A673 (cell line): ENCODE measurements at regions not wholly inside any gene's neighbourhood (a gene's known extent, or its start where the extent isn't known, plus 50 kb on each side); places are given as distances from the start of the nearest gene placed in this dataset.

Experiments used
- BruUV-seq: library from RNA; stranded (reverse); fragments of 400-500 nt; replicated peaks from 2 replicates; lab custom pipeline; 2021; lab: Mats Ljungman, UMichigan
- CTCF ChIA-PET: fragments of 300-600 bp; sonication (Branson Sonifier 250); formaldehyde crosslinking; loops from one replicate; lab custom pipeline; 2022; ENCODE audit warnings: antibody characterized with exemption; lab: Charles Lee
- POLR2A ChIA-PET: fragments of 300-600 bp; sonication (Branson Sonifier 250); formaldehyde crosslinking; loops from one replicate; lab custom pipeline; 2022; ENCODE audit warnings: antibody characterized with exemption; ENCODE audit not compliant: low non-redundant PET; lab: Charles Lee
- DNase-seq: peaks from one replicate; pipeline ENCODE4 v3.0.0-alpha.2; 2015; ENCODE audit warnings: low spot score
- H3K27ac ChIP-seq: fragments of 200-600 bp; sonication (generic); 2 replicates; pipeline ENCODE4 v1.5.1; 2016; ENCODE audit warnings: mixed run types, low read depth, mild to moderate bottlenecking, mixed read lengths, antibody characterized with exemption, low read length; ENCODE audit not compliant: poor library complexity, severe bottlenecking
- H3K27me3 ChIP-seq: fragments of 200-600 bp; sonication (generic); replicated peaks from 2 replicates; pipeline ENCODE4 v1.6.1; 2017; ENCODE audit warnings: mixed run types, low read depth, mild to moderate bottlenecking, mixed read lengths, antibody characterized with exemption, low read length; ENCODE audit not compliant: insufficient read depth, poor library complexity
- H3K36me3 ChIP-seq: fragments of 200-600 bp; sonication (generic); 2 replicates; pipeline ENCODE4 v1.6.1; 2016; ENCODE audit warnings: mixed run types, mild to moderate bottlenecking, mixed read lengths, antibody characterized with exemption, low read length; ENCODE audit not compliant: insufficient read depth, poor library complexity, severe bottlenecking
- H3K4me1 ChIP-seq: fragments of 200-600 bp; sonication (generic); 2 replicates; pipeline ENCODE4 v1.6.1; 2017; ENCODE audit warnings: mixed run types, mild to moderate bottlenecking, mixed read lengths, antibody characterized with exemption, low read length; ENCODE audit not compliant: insufficient read depth, poor library complexity, severe bottlenecking
- H3K4me3 ChIP-seq: fragments of 200-600 bp; sonication (generic); 2 replicates; pipeline ENCODE4 v1.5.1; 2016; ENCODE audit warnings: low read depth, mixed run types, mild to moderate bottlenecking, mixed read lengths, low read length; ENCODE audit not compliant: poor library complexity, severe bottlenecking
- H3K9me3 ChIP-seq: fragments of 200-600 bp; sonication (generic); 2 replicates; pipeline ENCODE4 v1.6.1; 2016; ENCODE audit warnings: mixed run types, low read depth, mild to moderate bottlenecking, mixed read lengths, antibody characterized with exemption, low read length; ENCODE audit not compliant: poor library complexity, severe bottlenecking
- EZH2 ChIP-seq: fragments of 200-600 bp; sonication (generic); IDR thresholded peaks from 2 replicates; pipeline ENCODE4 v1.6.1; 2017; ENCODE audit warnings: borderline replicate concordance, low read depth, mild to moderate bottlenecking, mixed read lengths, antibody characterized with exemption, low read length; ENCODE audit not compliant: poor library complexity, severe bottlenecking
- intact Hi-C: fragments of 100-400 bp; cut with micrococcal nuclease; formaldehyde crosslinking; loops from one replicate; pipeline ENCODE4 v1.10.0; 2022; ENCODE audit not compliant: unreplicated experiment
- TF ChIP-seq, protein P1 (sequence below): fragments of 300-800, 200-600 bp; sonication (generic); conservative IDR thresholded peaks from 2 replicates; pipeline ENCODE4 v1.5.1; 2017; ENCODE audit warnings: low read depth, mild to moderate bottlenecking, antibody characterized with exemption, low read length, moderate library complexity, mixed read lengths

DNA sequence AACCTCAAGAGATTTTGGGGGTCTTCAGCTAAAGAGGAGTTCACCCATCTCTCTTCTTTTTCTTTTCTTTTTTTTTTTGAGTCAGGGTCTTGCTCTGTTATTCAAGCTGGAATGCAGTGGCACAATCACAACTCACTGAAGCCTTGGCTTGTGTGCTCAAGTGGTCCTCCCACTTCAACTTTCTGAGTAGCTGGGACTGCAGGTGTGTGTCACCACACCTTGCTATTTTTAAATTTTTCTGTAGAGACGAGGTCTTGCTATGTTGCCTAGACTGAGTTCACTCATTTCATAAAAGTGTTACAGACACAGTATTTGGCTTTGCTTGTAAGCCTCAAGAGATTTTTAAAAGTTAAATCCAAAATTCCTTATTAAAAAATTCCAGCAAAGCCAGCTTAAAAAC, 71.7 kb downstream of the OXSM start:
- no peak overlapping the region for H3K4me3 ChIP-seq
- CTCF ChIA-PET, result no interaction called here
- intact Hi-C loops, result no loop called here
- no peaks in the 10 kb centered on the region for H3K4me1 ChIP-seq
- DNase-seq, result no peak
- no TSS peak for BruUV-seq
- TF ChIP-seq, protein P1, sequence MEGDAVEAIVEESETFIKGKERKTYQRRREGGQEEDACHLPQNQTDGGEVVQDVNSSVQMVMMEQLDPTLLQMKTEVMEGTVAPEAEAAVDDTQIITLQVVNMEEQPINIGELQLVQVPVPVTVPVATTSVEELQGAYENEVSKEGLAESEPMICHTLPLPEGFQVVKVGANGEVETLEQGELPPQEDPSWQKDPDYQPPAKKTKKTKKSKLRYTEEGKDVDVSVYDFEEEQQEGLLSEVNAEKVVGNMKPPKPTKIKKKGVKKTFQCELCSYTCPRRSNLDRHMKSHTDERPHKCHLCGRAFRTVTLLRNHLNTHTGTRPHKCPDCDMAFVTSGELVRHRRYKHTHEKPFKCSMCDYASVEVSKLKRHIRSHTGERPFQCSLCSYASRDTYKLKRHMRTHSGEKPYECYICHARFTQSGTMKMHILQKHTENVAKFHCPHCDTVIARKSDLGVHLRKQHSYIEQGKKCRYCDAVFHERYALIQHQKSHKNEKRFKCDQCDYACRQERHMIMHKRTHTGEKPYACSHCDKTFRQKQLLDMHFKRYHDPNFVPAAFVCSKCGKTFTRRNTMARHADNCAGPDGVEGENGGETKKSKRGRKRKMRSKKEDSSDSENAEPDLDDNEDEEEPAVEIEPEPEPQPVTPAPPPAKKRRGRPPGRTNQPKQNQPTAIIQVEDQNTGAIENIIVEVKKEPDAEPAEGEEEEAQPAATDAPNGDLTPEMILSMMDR, result no peak
- TF ChIP-seq EZH2, result no peak
- no peaks in the 10 kb centered on the region for H3K27me3 ChIP-seq
- no peak overlapping the region for H3K27ac ChIP-seq
- POLR2A ChIA-PET, result no interaction called here
- H3K9me3 ChIP-seq, result no peaks in the 10 kb centered on the region
- H3K36me3 ChIP-seq, result no peaks in the 10 kb centered on the region

DNA sequence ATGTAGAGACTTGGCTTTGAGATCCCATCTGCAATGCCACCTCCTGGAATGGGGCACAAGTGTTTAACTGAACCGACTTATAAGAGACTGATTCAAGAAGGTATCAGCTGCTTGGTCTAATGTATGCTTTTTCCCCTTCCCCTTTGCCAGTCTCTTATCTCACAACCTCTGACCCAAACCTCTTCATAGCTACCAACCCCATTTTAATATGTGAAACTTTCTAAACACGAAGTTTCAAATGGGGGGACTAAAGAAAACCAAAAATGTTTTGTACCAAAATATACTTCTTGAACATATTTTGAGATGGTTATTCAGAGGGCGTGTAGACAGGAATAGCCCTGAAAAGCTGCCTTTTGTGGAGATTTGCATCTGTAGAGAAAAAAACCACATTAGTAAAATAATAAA, 73.1 kb downstream of the OXSM start:
- H3K36me3 ChIP-seq, result no peaks in the 10 kb centered on the region
- no peaks in the 10 kb centered on the region for H3K4me1 ChIP-seq
- POLR2A ChIA-PET, result no interaction called here
- H3K27ac ChIP-seq, result no peak overlapping the region
- DNase-seq, result no peak
- H3K27me3 ChIP-seq, result no peaks in the 10 kb centered on the region
- TF ChIP-seq, protein P1, result no peak
- CTCF ChIA-PET, result interaction anchor here (0.6 kb wide), 1 partner anchor 23 kb away, joined by 3 read pairs; no protein-coding TSS in a partner anchor
- no peak overlapping the region for H3K4me3 ChIP-seq
- intact Hi-C loops, result no loop called here
- no peaks in the 10 kb centered on the region for H3K9me3 ChIP-seq
- BruUV-seq, result no TSS peak

DNA sequence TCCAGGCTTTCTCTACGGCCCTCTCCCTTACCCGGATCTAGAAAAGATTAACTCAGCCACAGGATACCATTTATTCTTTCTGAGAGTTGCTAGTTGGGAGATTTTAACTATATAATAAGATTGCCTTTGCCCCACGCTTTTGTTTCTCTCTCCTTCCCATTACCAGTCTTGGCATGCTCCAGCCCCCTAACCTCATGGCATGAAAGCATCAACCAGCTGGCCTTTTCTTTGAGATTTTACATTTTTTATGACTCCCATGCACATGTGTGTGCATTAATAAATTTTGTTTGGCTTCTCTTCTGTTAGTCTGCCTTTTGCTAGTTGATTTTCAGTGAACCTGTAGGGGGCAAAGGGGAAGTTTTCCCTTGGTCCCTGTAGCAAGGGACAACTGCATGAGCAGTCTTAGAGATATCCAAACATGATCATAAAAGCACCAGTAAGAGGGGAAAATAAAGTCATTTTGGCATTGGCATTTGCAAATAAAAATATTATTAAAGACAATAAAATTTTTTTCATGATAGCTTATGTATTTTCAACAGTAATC, 73.6 kb downstream of the OXSM start:
- intact Hi-C loops, result no loop called here
- ChIA-PET POLR2A (no interaction called here), CTCF (interaction anchor here (0.6 kb wide), 1 partner anchor 22 kb away, joined by 3 read pairs; no protein-coding TSS in a partner anchor)
- H3K36me3 ChIP-seq, result no peaks in the 10 kb centered on the region
- H3K4me3 ChIP-seq, result no peak overlapping the region
- no peaks in the 10 kb centered on the region for H3K27me3 ChIP-seq
- H3K9me3 ChIP-seq, result no peaks in the 10 kb centered on the region
- no peak for DNase-seq
- H3K4me1 ChIP-seq, result no peaks in the 10 kb centered on the region
- no peak overlapping the region for H3K27ac ChIP-seq
- TF ChIP-seq, protein P1, result peak; percentile 20; the same call in 1 of the 2 replicates
- TF ChIP-seq EZH2, result no peak
- no TSS peak for BruUV-seq
